K562 (cell line): ENCODE measurements at regions not wholly inside any gene's neighbourhood (a gene's known extent, or its start where the extent isn't known, plus 50 kb on each side); places are given as distances from the start of the nearest gene placed in this dataset.

ENCODE experiments used
- ATF7 ChIP-seq: fragments of 450-650 bp; IDR thresholded peaks from 2 replicates; pipeline ENCODE4 v1.7.1; 2014; ENCODE audit warnings: mild to moderate bottlenecking, moderate library complexity
- CBX1 ChIP-seq: sonication (generic); IDR thresholded peaks from 2 replicates; pipeline ENCODE4 v1.6.1; 2016; ENCODE audit warnings: antibody characterized with exemption, low read depth, mild to moderate bottlenecking
- ESRRA ChIP-seq: fragments of 450-650 bp; IDR thresholded peaks from 2 replicates; pipeline ENCODE4 v1.6.1; 2014; ENCODE audit warnings: low read depth, mild to moderate bottlenecking, moderate library complexity, borderline replicate concordance
- RCOR1 ChIP-seq, 2 experiments: IDR thresholded peaks; 2 replicates each; pipeline ENCODE4 v1.6.1; 2012; ENCODE audit warnings: low read depth in 2 of 2, low read length in 2 of 2, borderline replicate concordance in 1 of 2, improper control_type of control experiment in 1 of 2
- SIN3A ChIP-seq, 2 experiments: fragments of 150-350 bp in 1 of 2; IDR thresholded peaks; 2 replicates each; pipeline ENCODE4 v1.6.1; 2011 to 2016; ENCODE audit warnings: borderline replicate concordance in 2 of 2, low read depth in 2 of 2, low read length in 2 of 2, mild to moderate bottlenecking in 2 of 2, moderate library complexity in 2 of 2; ENCODE audit not compliant: control insufficient read depth in 1 of 2
- SP1 ChIP-seq: sonication (generic); formaldehyde crosslinking; IDR thresholded peaks from 2 replicates; pipeline ENCODE4 v1.8.1; 2022; ENCODE audit warnings: mild to moderate bottlenecking, missing genetic modification reagents
- TAF9B ChIP-seq: fragments of 450-650 bp; IDR thresholded peaks from 2 replicates; pipeline ENCODE4 v1.6.1; 2018; ENCODE audit warnings: mild to moderate bottlenecking; ENCODE audit not compliant: partially characterized antibody
- TBL1XR1 ChIP-seq, 2 experiments: IDR thresholded peaks; 2 replicates each; pipeline ENCODE4 v1.6.1; 2012; ENCODE audit warnings: improper control_type of control experiment in 2 of 2, low read length in 2 of 2, mild to moderate bottlenecking in 1 of 2
- TCF7L2 ChIP-seq: fragments of 150-350 bp; IDR thresholded peaks from 2 replicates; pipeline ENCODE4 v1.6.1; 2016; ENCODE audit warnings: low read depth, mild to moderate bottlenecking, low read length, moderate library complexity
- TF ChIP-seq, protein P1 (sequence below), 3 experiments: IDR thresholded peaks in 2 of 3; conservative IDR thresholded peaks in 1 of 3; 2 replicates each; pipeline ENCODE4 v1.5.1; 2011 to 2012; ENCODE audit warnings: low read length in 3 of 3, mild to moderate bottlenecking in 3 of 3, control low read depth in 2 of 3, improper control_type of control experiment in 1 of 3, inconsistent platforms in 1 of 3, low read depth in 1 of 3, mixed read lengths in 1 of 3, moderate library complexity in 1 of 3; ENCODE audit not compliant: insufficient read depth in 2 of 3
- TF ChIP-seq, protein P2 (sequence below): fragments of 450-650 bp; formaldehyde crosslinking; IDR thresholded peaks from 2 replicates; pipeline ENCODE4 v1.4.0; 2020; ENCODE audit warnings: mild to moderate bottlenecking, mixed read lengths
- TF ChIP-seq, protein P3 (sequence below): sonication (generic); formaldehyde crosslinking; IDR thresholded peaks from 2 replicates; pipeline ENCODE4 v1.8.0; 2022; ENCODE audit warnings: missing genetic modification reagents, mild to moderate bottlenecking, borderline replicate concordance
- TF ChIP-seq, protein P4 (sequence below), 2 experiments: fragments of 450-650 bp; formaldehyde crosslinking in 1 of 2; IDR thresholded peaks; 2 replicates each; pipeline versions ENCODE4 v1.4.0 to v1.6.1; 2014 to 2020; ENCODE audit warnings: mild to moderate bottlenecking in 2 of 2, borderline replicate concordance in 1 of 2, low read depth in 1 of 2
- TF ChIP-seq, protein P5 (sequence below): sonication (generic); formaldehyde crosslinking; IDR thresholded peaks from 2 replicates; pipeline ENCODE4 v1.8.1; 2023; ENCODE audit warnings: mild to moderate bottlenecking, missing genetic modification reagents

DNA sequence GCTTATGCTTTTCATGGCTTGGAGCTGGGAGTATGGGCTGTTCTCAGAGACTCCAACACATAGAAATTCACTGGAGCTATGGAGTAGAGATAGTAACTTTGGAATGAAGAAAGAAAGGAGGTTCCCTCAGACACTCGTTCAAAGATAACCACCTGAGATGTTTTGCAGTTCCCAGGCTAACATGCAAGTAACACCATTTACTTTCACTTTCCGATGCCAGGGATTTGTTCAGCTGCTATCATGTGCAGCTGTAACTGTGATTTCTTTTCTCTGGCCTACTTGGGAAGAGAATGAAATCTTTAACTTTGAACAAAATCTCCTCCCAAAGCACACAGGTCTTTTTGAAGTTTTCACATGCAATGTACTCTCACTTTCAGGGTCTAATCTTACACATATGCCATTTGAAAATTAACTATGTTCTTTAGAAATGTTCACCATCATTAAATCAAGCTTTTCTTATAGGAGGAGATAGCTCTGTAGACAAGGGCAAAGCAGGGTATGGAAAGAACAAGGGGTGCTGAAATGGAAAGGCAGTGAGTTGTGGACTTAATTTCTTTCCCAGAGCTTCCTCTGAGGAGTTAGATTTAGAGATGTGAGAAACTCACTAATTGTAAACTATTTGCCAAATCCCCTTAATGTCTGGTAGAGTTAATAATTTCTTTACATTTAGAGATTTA, 514.3 kb downstream of the PDHA2 start:
- TF ChIP-seq ATF7 (no peak), TBL1XR1 (IDR thresholded peaks at IDR 0.05; ENCODE audit: low read length in 2 of 2) (no peak), CBX1 (no peak), ESRRA (no peak), TAF9B (no peak), TCF7L2 (no peak), RCOR1 (IDR thresholded peaks at IDR 0.05; ENCODE audit: borderline replicate concordance in 1 of 2, low read depth in 2 of 2, low read length in 2 of 2) (no peak), SP1 (CRISPR knock-in tag) (no peak), SIN3A (IDR thresholded peaks at IDR 0.05; ENCODE audit: borderline replicate concordance in 2 of 2, control insufficient read depth in 1 of 2, low read depth in 2 of 2, low read length in 2 of 2) (no peak)
- TF ChIP-seq, protein P1, sequence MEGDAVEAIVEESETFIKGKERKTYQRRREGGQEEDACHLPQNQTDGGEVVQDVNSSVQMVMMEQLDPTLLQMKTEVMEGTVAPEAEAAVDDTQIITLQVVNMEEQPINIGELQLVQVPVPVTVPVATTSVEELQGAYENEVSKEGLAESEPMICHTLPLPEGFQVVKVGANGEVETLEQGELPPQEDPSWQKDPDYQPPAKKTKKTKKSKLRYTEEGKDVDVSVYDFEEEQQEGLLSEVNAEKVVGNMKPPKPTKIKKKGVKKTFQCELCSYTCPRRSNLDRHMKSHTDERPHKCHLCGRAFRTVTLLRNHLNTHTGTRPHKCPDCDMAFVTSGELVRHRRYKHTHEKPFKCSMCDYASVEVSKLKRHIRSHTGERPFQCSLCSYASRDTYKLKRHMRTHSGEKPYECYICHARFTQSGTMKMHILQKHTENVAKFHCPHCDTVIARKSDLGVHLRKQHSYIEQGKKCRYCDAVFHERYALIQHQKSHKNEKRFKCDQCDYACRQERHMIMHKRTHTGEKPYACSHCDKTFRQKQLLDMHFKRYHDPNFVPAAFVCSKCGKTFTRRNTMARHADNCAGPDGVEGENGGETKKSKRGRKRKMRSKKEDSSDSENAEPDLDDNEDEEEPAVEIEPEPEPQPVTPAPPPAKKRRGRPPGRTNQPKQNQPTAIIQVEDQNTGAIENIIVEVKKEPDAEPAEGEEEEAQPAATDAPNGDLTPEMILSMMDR (IDR thresholded peaks at IDR 0.05 in 2 of 3, conservative IDR thresholded peaks at IDR 0.05 in 1 of 3; ENCODE audit: insufficient read depth in 2 of 3, low read depth in 1 of 3, low read length in 3 of 3): no peak
- TF ChIP-seq, protein P2, sequence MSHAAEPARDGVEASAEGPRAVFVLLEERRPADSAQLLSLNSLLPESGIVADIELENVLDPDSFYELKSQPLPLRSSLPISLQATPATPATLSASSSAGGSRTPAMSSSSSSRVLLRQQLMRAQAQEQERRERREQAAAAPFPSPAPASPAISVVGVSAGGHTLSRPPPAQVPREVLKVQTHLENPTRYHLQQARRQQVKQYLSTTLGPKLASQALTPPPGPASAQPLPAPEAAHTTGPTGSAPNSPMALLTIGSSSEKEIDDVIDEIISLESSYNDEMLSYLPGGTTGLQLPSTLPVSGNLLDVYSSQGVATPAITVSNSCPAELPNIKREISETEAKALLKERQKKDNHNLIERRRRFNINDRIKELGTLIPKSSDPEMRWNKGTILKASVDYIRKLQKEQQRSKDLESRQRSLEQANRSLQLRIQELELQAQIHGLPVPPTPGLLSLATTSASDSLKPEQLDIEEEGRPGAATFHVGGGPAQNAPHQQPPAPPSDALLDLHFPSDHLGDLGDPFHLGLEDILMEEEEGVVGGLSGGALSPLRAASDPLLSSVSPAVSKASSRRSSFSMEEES (CRISPR knock-in tag): no peak
- TF ChIP-seq, protein P3, sequence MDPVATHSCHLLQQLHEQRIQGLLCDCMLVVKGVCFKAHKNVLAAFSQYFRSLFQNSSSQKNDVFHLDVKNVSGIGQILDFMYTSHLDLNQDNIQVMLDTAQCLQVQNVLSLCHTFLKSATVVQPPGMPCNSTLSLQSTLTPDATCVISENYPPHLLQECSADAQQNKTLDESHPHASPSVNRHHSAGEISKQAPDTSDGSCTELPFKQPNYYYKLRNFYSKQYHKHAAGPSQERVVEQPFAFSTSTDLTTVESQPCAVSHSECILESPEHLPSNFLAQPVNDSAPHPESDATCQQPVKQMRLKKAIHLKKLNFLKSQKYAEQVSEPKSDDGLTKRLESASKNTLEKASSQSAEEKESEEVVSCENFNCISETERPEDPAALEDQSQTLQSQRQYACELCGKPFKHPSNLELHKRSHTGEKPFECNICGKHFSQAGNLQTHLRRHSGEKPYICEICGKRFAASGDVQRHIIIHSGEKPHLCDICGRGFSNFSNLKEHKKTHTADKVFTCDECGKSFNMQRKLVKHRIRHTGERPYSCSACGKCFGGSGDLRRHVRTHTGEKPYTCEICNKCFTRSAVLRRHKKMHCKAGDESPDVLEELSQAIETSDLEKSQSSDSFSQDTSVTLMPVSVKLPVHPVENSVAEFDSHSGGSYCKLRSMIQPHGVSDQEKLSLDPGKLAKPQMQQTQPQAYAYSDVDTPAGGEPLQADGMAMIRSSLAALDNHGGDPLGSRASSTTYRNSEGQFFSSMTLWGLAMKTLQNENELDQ (CRISPR knock-in tag): no peak
- TF ChIP-seq, protein P4, sequence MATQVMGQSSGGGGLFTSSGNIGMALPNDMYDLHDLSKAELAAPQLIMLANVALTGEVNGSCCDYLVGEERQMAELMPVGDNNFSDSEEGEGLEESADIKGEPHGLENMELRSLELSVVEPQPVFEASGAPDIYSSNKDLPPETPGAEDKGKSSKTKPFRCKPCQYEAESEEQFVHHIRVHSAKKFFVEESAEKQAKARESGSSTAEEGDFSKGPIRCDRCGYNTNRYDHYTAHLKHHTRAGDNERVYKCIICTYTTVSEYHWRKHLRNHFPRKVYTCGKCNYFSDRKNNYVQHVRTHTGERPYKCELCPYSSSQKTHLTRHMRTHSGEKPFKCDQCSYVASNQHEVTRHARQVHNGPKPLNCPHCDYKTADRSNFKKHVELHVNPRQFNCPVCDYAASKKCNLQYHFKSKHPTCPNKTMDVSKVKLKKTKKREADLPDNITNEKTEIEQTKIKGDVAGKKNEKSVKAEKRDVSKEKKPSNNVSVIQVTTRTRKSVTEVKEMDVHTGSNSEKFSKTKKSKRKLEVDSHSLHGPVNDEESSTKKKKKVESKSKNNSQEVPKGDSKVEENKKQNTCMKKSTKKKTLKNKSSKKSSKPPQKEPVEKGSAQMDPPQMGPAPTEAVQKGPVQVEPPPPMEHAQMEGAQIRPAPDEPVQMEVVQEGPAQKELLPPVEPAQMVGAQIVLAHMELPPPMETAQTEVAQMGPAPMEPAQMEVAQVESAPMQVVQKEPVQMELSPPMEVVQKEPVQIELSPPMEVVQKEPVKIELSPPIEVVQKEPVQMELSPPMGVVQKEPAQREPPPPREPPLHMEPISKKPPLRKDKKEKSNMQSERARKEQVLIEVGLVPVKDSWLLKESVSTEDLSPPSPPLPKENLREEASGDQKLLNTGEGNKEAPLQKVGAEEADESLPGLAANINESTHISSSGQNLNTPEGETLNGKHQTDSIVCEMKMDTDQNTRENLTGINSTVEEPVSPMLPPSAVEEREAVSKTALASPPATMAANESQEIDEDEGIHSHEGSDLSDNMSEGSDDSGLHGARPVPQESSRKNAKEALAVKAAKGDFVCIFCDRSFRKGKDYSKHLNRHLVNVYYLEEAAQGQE (IDR thresholded peaks at IDR 0.05; ENCODE audit: borderline replicate concordance): no peak
- TF ChIP-seq, protein P4 (CRISPR knock-in tag; IDR thresholded peaks at IDR 0.05; ENCODE audit: low read depth): no peak
- TF ChIP-seq, protein P5, sequence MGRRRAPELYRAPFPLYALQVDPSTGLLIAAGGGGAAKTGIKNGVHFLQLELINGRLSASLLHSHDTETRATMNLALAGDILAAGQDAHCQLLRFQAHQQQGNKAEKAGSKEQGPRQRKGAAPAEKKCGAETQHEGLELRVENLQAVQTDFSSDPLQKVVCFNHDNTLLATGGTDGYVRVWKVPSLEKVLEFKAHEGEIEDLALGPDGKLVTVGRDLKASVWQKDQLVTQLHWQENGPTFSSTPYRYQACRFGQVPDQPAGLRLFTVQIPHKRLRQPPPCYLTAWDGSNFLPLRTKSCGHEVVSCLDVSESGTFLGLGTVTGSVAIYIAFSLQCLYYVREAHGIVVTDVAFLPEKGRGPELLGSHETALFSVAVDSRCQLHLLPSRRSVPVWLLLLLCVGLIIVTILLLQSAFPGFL (CRISPR knock-in tag): no peak
